ENCODE measurements at regions not wholly inside any gene's neighbourhood (a gene's known extent, or its start where the extent isn't known, plus 50 kb on each side); places are given as distances from the start of the nearest gene placed in this dataset.

DNA sequence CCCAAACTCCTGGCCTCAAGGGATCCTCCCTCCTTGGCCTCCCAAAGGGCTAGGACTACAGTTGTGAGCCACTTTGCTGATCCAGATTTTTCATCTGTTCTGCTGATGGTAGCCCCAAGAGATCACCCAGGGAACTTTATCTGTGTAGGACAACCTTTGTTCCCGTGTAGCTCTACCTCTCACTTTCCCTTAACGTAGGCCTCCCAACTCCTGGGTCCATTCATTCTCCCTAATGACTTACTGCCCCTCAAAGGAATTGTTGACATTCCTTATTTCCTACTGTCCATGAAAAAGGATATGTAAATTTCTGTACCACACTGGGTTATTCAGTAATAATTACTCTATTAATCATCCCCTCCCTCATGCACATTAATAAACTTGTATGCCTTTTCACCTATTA is 51.0 kb upstream of the PHF24 start:
- Histone ChIP-seq H4K20me1 (ENCODE audit: low read depth) (no peaks in the 10 kb centered on the region), H3K9me3 (ENCODE audit: low read depth) (no peaks in the 10 kb centered on the region), H3F3A (ENCODE audit: low read depth) (no peaks in the 10 kb centered on the region), H3K36me3 (no peaks in the 10 kb centered on the region), H3K27ac (no peak overlapping the region), H3K27me3 (no peaks in the 10 kb centered on the region), H3K79me2 (ENCODE audit: low read depth) (no peaks in the 10 kb centered on the region), H3K4me1 (peaks cover 5% of the 10 kb centered on the region), H2AFZ (replicated peaks) (no peak overlapping the region), H3K4me2 (no peak overlapping the region), H3K4me3 (no peak overlapping the region), H3K9ac (no peak overlapping the region)
- no peak for TF ChIP-seq EZH2phosphoT487 (IDR thresholded peaks at IDR 0.05)
- TF ChIP-seq, protein P1, sequence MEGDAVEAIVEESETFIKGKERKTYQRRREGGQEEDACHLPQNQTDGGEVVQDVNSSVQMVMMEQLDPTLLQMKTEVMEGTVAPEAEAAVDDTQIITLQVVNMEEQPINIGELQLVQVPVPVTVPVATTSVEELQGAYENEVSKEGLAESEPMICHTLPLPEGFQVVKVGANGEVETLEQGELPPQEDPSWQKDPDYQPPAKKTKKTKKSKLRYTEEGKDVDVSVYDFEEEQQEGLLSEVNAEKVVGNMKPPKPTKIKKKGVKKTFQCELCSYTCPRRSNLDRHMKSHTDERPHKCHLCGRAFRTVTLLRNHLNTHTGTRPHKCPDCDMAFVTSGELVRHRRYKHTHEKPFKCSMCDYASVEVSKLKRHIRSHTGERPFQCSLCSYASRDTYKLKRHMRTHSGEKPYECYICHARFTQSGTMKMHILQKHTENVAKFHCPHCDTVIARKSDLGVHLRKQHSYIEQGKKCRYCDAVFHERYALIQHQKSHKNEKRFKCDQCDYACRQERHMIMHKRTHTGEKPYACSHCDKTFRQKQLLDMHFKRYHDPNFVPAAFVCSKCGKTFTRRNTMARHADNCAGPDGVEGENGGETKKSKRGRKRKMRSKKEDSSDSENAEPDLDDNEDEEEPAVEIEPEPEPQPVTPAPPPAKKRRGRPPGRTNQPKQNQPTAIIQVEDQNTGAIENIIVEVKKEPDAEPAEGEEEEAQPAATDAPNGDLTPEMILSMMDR (IDR thresholded peaks at IDR 0.05): no peak
- no peak for TF ChIP-seq EZH2 (IDR thresholded peaks at IDR 0.05)
- no peaks in the 10 kb centered on the region for H3K9me3 Mint-ChIP-seq
- no peaks in the 10 kb centered on the region for H3K36me3 Mint-ChIP-seq
- peaks cover 2% of the 10 kb centered on the region for H3K27me3 Mint-ChIP-seq (ENCODE audit: insufficient read depth, low read depth)
- no peak overlapping the region for H3K4me3 Mint-ChIP-seq
- DNase-seq (ENCODE audit: low spot score): peak; percentile 9
- H3K27ac Mint-ChIP-seq: no peak overlapping the region
- H3K4me1 Mint-ChIP-seq: no peaks in the 10 kb centered on the region

DNA sequence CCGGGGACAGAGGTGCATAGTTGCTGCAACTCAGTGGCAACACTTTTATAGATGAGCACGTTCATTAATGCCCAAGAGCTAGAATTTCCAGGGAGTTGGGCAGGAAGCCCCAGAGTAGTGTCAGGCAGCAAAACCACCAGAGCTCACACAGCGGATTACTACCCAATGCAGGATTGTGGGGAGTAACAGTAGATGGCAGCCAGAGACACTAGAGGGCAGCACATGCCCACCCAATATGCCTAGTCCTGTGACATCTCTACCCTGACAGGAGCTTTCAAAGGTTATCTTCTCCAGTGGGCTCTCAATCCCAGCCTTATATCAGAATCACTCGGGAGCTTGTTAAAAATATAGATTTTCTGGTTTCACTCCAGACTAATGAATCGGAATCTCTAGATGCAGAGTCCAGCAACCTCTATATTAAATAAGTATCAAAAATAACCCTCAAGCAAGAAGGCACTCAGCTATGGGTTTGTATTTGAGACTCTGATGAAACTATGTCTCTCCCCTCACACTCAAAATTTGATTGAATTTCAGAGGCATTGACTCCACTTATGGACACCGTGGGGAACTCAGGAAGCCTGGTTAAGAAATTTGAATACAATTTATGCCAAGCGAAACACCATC is 58.4 kb upstream of the PHF24 start:
- H3K4me1 Mint-ChIP-seq: no peaks in the 10 kb centered on the region
- Histone ChIP-seq H3K79me2 (ENCODE audit: low read depth) (no peaks in the 10 kb centered on the region), H3K36me3 (no peaks in the 10 kb centered on the region), H3K27me3 (peaks cover 48% of the 10 kb centered on the region), H3K9ac (no peak overlapping the region), H3K9me3 (ENCODE audit: low read depth) (no peaks in the 10 kb centered on the region), H3K4me2 (no peak overlapping the region), H3K4me1 (no peaks in the 10 kb centered on the region), H2AFZ (replicated peaks) (no peak overlapping the region), H4K20me1 (ENCODE audit: low read depth) (no peaks in the 10 kb centered on the region), H3F3A (ENCODE audit: low read depth) (no peaks in the 10 kb centered on the region), H3K27ac (no peak overlapping the region), H3K4me3 (no peak overlapping the region)
- no peak overlapping the region for H3K27ac Mint-ChIP-seq
- peak; percentile 86 for DNase-seq (ENCODE audit: low spot score)
- TF ChIP-seq EZH2 (IDR thresholded peaks at IDR 0.05) (no peak), EZH2phosphoT487 (IDR thresholded peaks at IDR 0.05) (no peak)
- TF ChIP-seq, protein P1 (IDR thresholded peaks at IDR 0.05): peak; percentile 87
- no peak overlapping the region for H3K4me3 Mint-ChIP-seq
- peaks cover 2% of the 10 kb centered on the region for H3K27me3 Mint-ChIP-seq (ENCODE audit: insufficient read depth, low read depth)
- no peaks in the 10 kb centered on the region for H3K36me3 Mint-ChIP-seq
- H3K9me3 Mint-ChIP-seq: no peaks in the 10 kb centered on the region

DNA sequence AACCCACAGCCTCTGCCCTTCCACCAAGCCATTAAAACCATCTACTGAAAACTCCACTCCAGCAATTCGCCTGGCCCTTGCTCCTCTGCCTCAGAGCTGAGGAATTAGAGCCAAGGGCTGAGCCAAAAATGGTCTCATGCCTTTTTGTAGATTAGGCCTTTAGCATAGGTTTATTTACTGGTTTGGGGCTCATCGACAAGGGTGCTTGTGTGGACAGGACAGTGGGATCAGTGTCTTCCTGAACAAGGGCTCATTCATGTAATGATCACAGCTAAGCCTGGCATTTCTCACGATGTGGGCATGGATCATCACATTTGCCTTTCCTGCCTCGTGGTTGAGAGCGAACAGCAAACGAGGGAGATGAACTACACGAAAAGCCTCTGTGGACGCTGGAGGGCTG is 59.2 kb upstream of the PHF24 start:
- Mint-ChIP-seq H3K27ac (no peak overlapping the region), H3K27me3 (ENCODE audit: insufficient read depth, low read depth) (peaks cover 4% of the 10 kb centered on the region), H3K9me3 (no peaks in the 10 kb centered on the region), H3K4me1 (no peaks in the 10 kb centered on the region), H3K4me3 (no peak overlapping the region), H3K36me3 (no peaks in the 10 kb centered on the region)
- TF ChIP-seq, protein P1 (IDR thresholded peaks at IDR 0.05): no peak
- TF ChIP-seq EZH2phosphoT487 (IDR thresholded peaks at IDR 0.05) (no peak), EZH2 (IDR thresholded peaks at IDR 0.05) (no peak)
- no peak overlapping the region for H3K27ac ChIP-seq
- no peaks in the 10 kb centered on the region for H3K9me3 ChIP-seq (ENCODE audit: low read depth)
- H3F3A ChIP-seq (ENCODE audit: low read depth): no peaks in the 10 kb centered on the region
- H3K79me2 ChIP-seq (ENCODE audit: low read depth): no peaks in the 10 kb centered on the region
- H3K4me2 ChIP-seq: no peak overlapping the region
- H2AFZ ChIP-seq (replicated peaks): no peak overlapping the region
- peaks cover 52% of the 10 kb centered on the region for H3K27me3 ChIP-seq
- H4K20me1 ChIP-seq (ENCODE audit: low read depth): no peaks in the 10 kb centered on the region
- no peaks in the 10 kb centered on the region for H3K4me1 ChIP-seq
- DNase-seq (ENCODE audit: low spot score): no peak
- no peak overlapping the region for H3K4me3 ChIP-seq
- no peaks in the 10 kb centered on the region for H3K36me3 ChIP-seq
- H3K9ac ChIP-seq: no peak overlapping the region
